GM21529 (cell line): ENCODE measurements at regions not wholly inside any gene's neighbourhood (a gene's known extent, or its start where the extent isn't known, plus 50 kb on each side); places are given as distances from the start of the nearest gene placed in this dataset.
A peak's percentile ranks its signal among the peaks of the same experiment; 100 is the strongest.
"Not testable (repeated sequence)": the region's sequence is repeated elsewhere in the genome, so short reads cannot be mapped to it uniquely, and the experiment has no call there.

Experiments
- ATAC-seq: cut with Tn5 transposase; IDR thresholded peaks from one replicate; pipeline ENCODE4 v1.9.1; 2021; ENCODE audit not compliant: unreplicated experiment

- no peak for ATAC-seq
These were observed 97.4 kb downstream of the SYF2 start for GRCh38 chr1:25134801-25135461.

- ATAC-seq: no peak
These were observed 98.0 kb downstream of the SYF2 start for GRCh38 chr1:25134307-25134706.

- ATAC-seq: no peak
These were observed 100.5 kb downstream of the SYF2 start for GRCh38 chr1:25131794-25132193.

GRCh38 chr1:25130895-25131294 lies 101.4 kb downstream of the SYF2 start:
- ATAC-seq: no peak

GRCh38 chr1:25129380-25129779 lies 102.9 kb downstream of the SYF2 start:
- ATAC-seq: no peak

GRCh38 chr1:25128121-25128621 lies 104.1 kb downstream of the SYF2 start:
- peak; percentile 88 for ATAC-seq

- ATAC-seq: no peak
These were observed 105.7 kb downstream of the SYF2 start for GRCh38 chr1:25126562-25126961.

- no peak for ATAC-seq
These were observed 108.8 kb downstream of the SYF2 start for GRCh38 chr1:25123551-25123950.

- no peak for ATAC-seq
These were observed 109.6 kb downstream of the SYF2 start for GRCh38 chr1:25122747-25123146.

- no peak for ATAC-seq
These were observed 112.0 kb downstream of the SYF2 start for GRCh38 chr1:25120281-25120680.

- no peak for ATAC-seq
These were observed 113.8 kb downstream of the SYF2 start for GRCh38 chr1:25118546-25118945.

- ATAC-seq: no peak
These were observed 115.0 kb downstream of the SYF2 start for GRCh38 chr1:25117233-25117823.

- ATAC-seq: no peak
These were observed 115.5 kb downstream of the SYF2 start for GRCh38 chr1:25116832-25117231.

GRCh38 chr1:25116117-25116516 lies 116.2 kb downstream of the SYF2 start:
- ATAC-seq: not testable (repeated sequence)

GRCh38 chr1:25113731-25114130 lies 118.6 kb downstream of the SYF2 start:
- ATAC-seq: no peak

- ATAC-seq: no peak
These were observed 119.2 kb downstream of the SYF2 start for GRCh38 chr1:25113086-25113485.

- ATAC-seq: no peak
These were observed 119.9 kb downstream of the SYF2 start for GRCh38 chr1:25112400-25112799.

- no peak for ATAC-seq
These were observed 120.6 kb downstream of the SYF2 start for GRCh38 chr1:25111706-25112105.

- ATAC-seq: no peak
These were observed 121.8 kb downstream of the SYF2 start for GRCh38 chr1:25110485-25110884.

- no peak for ATAC-seq
These were observed 122.3 kb downstream of the SYF2 start for GRCh38 chr1:25110036-25110435.

GRCh38 chr1:25109531-25109951 lies 122.8 kb downstream of the SYF2 start:
- ATAC-seq: no peak

- no peak for ATAC-seq
These were observed 124.7 kb downstream of the SYF2 start for GRCh38 chr1:25107643-25108010.
